ENCODE measurements at regions not wholly inside any gene's neighbourhood (a gene's known extent, or its start where the extent isn't known, plus 50 kb on each side); places are given as distances from the start of the nearest gene placed in this dataset.

DNA sequence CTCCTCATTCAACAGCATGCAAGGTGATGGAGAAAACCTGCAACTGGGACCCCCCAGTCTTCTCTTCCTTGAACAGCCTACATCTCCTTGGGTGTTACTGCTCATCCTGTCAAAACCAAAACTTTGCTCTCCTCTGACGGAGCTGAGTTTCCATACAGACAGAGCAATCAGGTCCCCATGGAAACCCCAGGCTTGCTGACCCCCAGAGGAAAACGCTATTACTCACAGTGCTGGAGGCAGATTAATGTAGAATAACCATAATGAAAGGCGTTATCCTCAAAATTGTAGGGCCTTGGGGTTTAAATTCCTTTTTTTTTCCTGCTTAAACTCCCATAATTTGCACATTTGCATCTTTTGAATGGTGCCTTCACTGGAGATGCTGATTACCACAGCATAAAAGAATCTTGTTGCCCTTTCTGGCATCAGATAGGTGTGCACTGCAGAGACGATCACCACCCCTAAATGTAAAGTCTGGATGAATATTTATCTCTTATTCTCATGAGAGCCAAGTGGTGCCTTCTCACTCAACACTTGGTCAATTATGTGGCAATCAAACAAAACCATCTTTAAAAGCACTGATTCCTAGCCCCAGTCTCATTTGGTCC, 126.3 kb downstream of the MSX2 start:
- no peak for DNase-seq (ENCODE audit: low read depth in 2 of 3, low spot score in 1 of 3)

DNA sequence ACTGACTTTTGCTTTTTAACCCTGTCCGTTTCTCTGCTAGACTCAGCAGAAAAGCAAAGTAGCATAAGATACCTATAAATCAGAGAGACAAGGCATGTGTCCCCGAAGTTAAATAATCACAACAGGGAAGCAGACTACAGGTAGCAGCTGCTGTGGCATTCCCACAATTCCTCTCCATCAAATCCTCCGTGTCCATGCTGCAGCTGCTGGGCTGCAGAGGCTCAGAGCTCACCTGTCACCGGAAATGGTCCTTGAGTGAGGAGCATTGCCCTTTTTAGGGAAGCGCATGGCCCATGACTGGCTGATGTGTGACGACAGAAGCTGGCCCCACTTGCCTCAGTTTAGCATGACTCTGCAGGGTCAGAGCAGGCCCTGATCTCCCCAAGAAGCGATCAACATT, 125.0 kb downstream of the MSX2 start:
- DNase-seq (ENCODE audit: low read depth in 2 of 3, low spot score in 1 of 3): no peak

- no peak for DNase-seq (ENCODE audit: low read depth in 2 of 3, low spot score in 1 of 3)
Observed at GRCh38 chr5:174844971-174845370, 120.6 kb downstream of the MSX2 start.

- DNase-seq (ENCODE audit: low read depth in 2 of 3, low spot score in 1 of 3): no peak
Observed at GRCh38 chr5:174843263-174844250, 119.2 kb downstream of the MSX2 start.

- DNase-seq (ENCODE audit: low read depth in 2 of 3, low spot score in 1 of 3): no peak
Observed at GRCh38 chr5:174840435-174840834, 116.1 kb downstream of the MSX2 start.

DNA sequence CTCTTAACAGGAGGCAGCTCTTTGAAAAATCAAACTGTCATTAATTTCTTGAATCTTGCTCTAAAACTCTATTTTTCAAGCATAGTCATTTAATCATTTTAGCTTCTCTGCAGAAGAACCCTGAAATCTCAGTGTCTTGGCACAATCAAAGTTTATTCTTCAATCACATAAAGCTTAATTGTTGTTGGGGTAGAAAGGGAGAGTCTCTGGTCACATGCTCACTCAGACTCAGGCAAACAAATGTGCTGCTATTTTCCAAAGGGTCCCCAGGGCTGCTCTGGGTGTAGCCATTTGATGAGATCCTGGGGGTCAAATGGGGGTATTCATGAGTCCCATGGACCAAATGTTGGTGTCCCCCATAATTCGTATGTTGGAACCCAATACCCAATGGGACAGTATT, 114.8 kb downstream of the MSX2 start:
- no peak for DNase-seq (ENCODE audit: low read depth in 2 of 3, low spot score in 1 of 3)

DNA sequence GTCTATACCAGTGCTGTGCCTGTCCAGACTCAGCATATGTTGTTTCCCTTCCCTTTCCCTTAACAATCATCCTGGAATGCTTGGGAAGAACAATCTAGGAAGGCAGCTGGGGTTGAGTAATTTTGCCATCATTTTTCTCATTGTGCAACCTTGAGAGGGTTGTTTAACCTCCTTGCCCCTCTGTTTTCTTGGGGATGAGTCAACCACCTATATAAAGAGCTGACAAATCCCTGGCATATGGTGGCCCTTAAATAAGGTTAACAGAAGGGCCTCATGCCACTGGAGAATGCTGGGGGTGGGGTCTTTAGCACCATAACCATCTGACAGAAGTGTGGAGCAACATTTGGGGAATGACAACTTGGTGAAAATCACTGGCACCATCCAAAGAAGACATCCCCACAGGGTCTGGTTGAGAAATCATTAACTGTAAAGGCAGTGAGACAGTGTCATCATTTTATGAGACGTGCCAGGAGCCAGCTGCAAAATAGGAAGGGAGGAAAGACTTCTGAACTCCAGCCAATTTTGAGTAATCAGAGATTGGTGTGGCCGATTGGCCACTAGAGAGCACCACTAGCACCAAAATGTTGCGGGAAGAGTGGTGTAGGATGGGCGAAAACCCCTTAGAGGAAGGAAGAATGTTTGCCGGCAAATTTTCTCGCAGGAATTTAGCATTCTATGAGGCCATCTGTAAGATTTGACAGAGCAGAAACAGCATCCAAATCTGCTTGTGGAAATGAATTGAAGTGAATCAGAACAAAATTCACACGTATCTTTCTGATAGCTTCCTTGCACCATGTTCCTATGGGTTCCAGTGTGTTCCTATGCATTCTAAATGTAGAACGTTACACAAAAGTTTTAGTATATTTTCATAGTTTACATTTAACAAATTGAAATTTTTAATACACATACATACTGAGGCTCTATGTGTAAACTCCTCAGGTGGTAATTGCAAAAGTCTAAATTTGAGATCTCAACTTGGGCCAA, 113.8 kb downstream of the MSX2 start:
- DNase-seq (ENCODE audit: low read depth in 2 of 3, low spot score in 1 of 3): no peak

GRCh38 chr5:174834081-174834480, 109.7 kb downstream of the MSX2 start:
- DNase-seq (ENCODE audit: low read depth in 2 of 3, low spot score in 1 of 3): no peak

DNA sequence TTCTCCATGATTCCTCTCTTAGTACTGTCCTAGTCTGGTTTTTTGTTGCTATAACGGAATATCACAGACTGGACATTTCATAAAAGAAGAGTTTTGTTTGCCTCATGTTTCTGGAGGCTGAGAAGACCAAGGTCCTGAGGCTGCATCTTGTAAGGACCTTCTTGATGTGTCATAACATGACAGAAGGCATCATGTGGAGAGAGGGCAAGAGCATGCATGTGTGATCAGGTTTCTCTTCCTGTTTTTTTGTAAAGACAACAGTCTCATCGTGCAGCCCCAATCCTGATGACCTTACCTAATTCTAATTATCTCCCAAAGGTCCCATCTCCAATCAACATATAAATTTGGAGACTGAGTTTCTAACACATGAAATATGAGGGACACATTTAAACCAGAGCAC, 108.4 kb downstream of the MSX2 start:
- DNase-seq (ENCODE audit: low read depth in 2 of 3, low spot score in 1 of 3): no peak

DNA sequence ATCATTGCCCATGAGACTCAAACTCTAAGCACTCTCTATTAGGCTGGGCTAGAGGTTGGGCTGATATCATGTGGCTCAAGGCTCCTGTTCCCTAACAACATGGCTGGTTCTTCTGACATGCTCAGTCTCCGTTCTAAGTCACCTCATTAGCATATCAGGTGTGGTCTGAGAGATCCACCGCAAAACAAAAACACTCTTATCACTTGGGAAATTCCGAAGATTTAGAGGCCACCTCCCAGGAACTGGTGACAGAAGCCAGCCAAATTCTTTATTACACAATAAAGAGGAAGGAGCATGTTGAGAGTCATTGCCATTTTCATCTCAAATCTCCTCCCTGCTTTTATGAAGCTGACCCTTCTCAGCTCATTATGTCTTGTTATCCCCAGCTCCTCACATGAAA, 107.6 kb downstream of the MSX2 start:
- DNase-seq (ENCODE audit: low read depth in 2 of 3, low spot score in 1 of 3): no peak

GRCh38 chr5:174831031-174831660, 106.8 kb downstream of the MSX2 start:
- DNase-seq (ENCODE audit: low read depth in 2 of 3, low spot score in 1 of 3): no peak

- DNase-seq (ENCODE audit: low read depth in 2 of 3, low spot score in 1 of 3): no peak
Observed at GRCh38 chr5:174829511-174829864, 105.1 kb downstream of the MSX2 start.

DNA sequence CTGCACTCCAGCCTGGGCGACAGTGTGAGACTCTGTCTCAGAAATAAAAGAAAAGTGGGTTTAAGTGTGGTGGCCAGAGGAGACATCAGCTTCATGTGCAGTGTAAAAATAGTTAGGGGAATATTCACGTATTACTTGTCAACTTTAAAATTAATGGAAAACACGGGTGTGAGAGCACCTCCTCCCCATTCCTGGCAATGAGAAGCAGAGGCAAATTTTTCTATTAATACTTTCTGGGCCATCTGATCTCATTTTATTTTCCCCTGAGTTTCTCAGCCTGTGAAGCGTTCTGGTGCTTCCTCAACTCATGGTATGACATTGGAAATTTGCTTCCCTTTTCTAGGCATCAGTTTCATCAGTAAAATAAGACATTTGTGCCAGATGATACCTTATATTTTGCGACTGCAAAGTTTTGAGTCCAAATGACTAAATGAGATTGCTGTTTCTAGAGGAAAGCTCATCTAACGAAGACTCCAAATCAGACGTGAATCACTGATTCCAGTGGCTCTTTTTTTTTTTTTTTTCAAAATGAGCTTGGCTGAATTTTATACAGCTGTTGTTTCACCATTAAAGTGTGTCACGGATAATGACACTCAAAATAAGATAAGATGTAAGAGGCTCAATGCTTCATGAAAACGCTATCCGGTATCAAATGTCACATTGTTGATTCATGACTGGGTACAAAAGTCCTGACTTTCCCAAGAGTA, 104.6 kb downstream of the MSX2 start:
- DNase-seq (ENCODE audit: low read depth in 2 of 3, low spot score in 1 of 3): no peak

DNA sequence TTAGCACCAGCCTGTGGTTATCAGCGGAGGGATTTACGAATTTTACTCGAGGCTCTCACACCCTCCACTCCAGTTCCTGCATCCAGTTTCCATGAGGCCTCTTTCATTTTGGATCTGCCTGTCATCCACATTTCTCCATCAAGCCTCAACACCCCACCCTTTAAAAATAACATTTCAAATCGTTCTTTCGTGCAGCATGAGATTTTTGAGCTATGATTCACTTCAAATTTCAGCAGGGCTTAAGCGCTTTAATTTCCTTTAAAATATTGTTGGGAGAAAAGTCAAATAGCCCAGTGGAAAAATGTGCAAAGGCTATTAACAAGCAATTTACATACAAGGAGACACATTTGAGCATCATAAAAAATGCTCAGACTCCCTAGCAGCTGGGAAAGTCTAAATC, 103.2 kb downstream of the MSX2 start:
- no peak for DNase-seq (ENCODE audit: low read depth in 2 of 3, low spot score in 1 of 3)

- DNase-seq (ENCODE audit: low read depth in 2 of 3, low spot score in 1 of 3): no peak
Observed at GRCh38 chr5:174825587-174825986, 101.2 kb downstream of the MSX2 start.

DNA sequence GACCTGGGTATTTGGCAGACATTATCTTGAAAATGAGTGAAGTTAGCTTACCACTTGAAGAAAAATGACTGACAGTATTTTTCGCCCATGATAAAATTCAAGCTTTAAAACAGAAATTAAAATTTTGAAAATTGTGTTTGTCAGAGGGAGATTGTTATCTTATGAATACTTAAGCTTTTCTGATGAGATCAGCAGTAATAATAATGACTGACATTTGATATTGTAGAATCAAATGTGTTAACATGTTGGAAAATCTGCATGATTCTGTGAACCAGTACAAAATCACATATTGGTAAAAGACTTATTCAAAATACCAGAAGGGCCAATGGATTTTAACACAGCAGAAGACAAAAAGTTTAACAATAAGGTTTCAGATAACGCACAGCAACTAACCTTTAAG, 94.0 kb downstream of the MSX2 start:
- DNase-seq (ENCODE audit: low read depth in 2 of 3, low spot score in 1 of 3): no peak

- DNase-seq (ENCODE audit: low read depth in 2 of 3, low spot score in 1 of 3): no peak
Observed at GRCh38 chr5:174817610-174818009, 93.2 kb downstream of the MSX2 start.

DNA sequence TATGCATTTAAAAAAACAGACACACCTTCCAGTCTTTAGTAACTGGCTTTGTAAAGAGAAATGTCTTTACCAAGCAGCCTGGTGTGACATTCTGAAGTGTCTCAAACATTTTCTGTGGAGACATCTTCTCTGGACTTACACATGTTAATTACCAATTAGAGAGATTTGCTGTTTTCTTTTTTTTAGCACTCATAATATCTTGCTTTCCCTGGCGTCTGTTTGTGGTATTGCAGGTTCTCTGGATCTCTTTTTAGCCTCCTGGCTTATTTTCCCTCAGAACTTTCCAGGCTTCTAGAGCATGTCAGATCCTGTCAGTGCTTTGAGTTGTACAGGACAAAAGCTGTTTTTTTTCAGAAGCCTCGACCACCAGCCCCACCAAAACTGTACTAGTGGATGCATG, 92.5 kb downstream of the MSX2 start:
- no peak for DNase-seq (ENCODE audit: low read depth in 2 of 3, low spot score in 1 of 3)

- no peak for DNase-seq (ENCODE audit: low read depth in 2 of 3, low spot score in 1 of 3)
Observed at GRCh38 chr5:174811438-174811837, 87.1 kb downstream of the MSX2 start.

- DNase-seq (ENCODE audit: low read depth in 2 of 3, low spot score in 1 of 3): no peak
Observed at GRCh38 chr5:174810796-174811195, 86.4 kb downstream of the MSX2 start.
